SU-DHL-6 (cell line): ENCODE measurements at regions not wholly inside any gene's neighbourhood (a gene's known extent, or its start where the extent isn't known, plus 50 kb on each side); places are given as distances from the start of the nearest gene placed in this dataset.

Experiments used
- CTCF ChIP-seq: fragments of 200-600 bp; sonication (generic); IDR thresholded peaks from one replicate; pipeline ENCODE4 v1.5.1; 2017; ENCODE audit warnings: antibody characterized with exemption, mild to moderate bottlenecking, low read length, moderate library complexity; ENCODE audit not compliant: insufficient read depth, poor library complexity, severe bottlenecking
- EZH2phosphoT487 ChIP-seq: fragments of 200-600 bp; sonication (generic), shearing (Covaris generic); conservative IDR thresholded peaks from 2 replicates; pipeline ENCODE4 v1.6.1; 2018; ENCODE audit warnings: mild to moderate bottlenecking, antibody characterized with exemption, low read length, moderate library complexity, mixed read lengths

GRCh38 chr2:181228661-181229060 is 228.5 kb upstream of the ITGA4 start:
- TF ChIP-seq CTCF (no peak), EZH2phosphoT487 (no peak)
